Natural killer cell (primary cell): ENCODE measurements at regions not wholly inside any gene's neighbourhood (a gene's known extent, or its start where the extent isn't known, plus 50 kb on each side); places are given as distances from the start of the nearest gene placed in this dataset.

Experiments
- ATAC-seq, 3 donors: fragments of 150-1000 bp in 2 of 3; fragments of 200-7000 bp in 1 of 3; cut with Tn5 transposase; 1 replicate in 1 of 3; 2 replicates in 2 of 3; pipeline ENCODE4 v1.10.0; 2021; ENCODE audit warnings: mild to moderate bottlenecking in 2 of 3, moderate library complexity in 2 of 3
- DNase-seq, 2 donors: peaks; one replicate each; pipeline versions ENCODE4 v3.0.0 to v3.0.0-alpha.2; 2013 to 2021; ENCODE audit warnings: mixed read lengths in 1 of 2
- H3K27ac ChIP-seq: one replicate; pipeline ENCODE4 v1.5.1; 2013; ENCODE audit warnings: mild to moderate bottlenecking, low read length
- H3K27me3 ChIP-seq: one replicate; pipeline ENCODE4 v1.6.1; 2013; ENCODE audit warnings: low read length; ENCODE audit not compliant: control insufficient read depth, insufficient read depth
- H3K36me3 ChIP-seq: one replicate; pipeline ENCODE4 v1.6.1; 2013; ENCODE audit warnings: low read length; ENCODE audit not compliant: control insufficient read depth, insufficient read depth
- H3K4me1 ChIP-seq: one replicate; pipeline ENCODE4 v1.6.1; 2013; ENCODE audit warnings: low read length; ENCODE audit not compliant: control insufficient read depth, insufficient read depth
- H3K4me3 ChIP-seq: one replicate; pipeline ENCODE4 v1.5.1; 2013; ENCODE audit warnings: low read length
- H3K9me3 ChIP-seq: one replicate; pipeline ENCODE4 v1.6.1; 2013; ENCODE audit warnings: low read length; ENCODE audit not compliant: control insufficient read depth, insufficient read depth
- H3K27ac Mint-ChIP-seq, 2 donors: one replicate each; pipeline ENCODE4 v1.8.0; 2022; ENCODE audit warnings: mild to moderate bottlenecking in 2 of 2, mixed read lengths in 2 of 2, moderate library complexity in 1 of 2
- H3K27me3 Mint-ChIP-seq, 2 donors: one replicate each; pipeline ENCODE4 v1.8.0; 2022; ENCODE audit warnings: low read depth in 2 of 2, mixed read lengths in 2 of 2
- H3K36me3 Mint-ChIP-seq: one replicate; pipeline ENCODE4 v1.8.0; 2022; ENCODE audit warnings: mixed read lengths
- H3K4me1 Mint-ChIP-seq, 2 donors: one replicate each; pipeline ENCODE4 v1.8.0; 2022; ENCODE audit warnings: mixed read lengths in 2 of 2
- H3K4me3 Mint-ChIP-seq: one replicate; pipeline ENCODE4 v1.8.0; 2022; ENCODE audit warnings: mild to moderate bottlenecking, moderate library complexity, mixed read lengths
- H3K9me3 Mint-ChIP-seq, 2 donors: one replicate each; pipeline ENCODE4 v1.8.0; 2022; ENCODE audit warnings: mixed read lengths in 2 of 2
- CTCF ChIP-seq: fragments of 200-600 bp; IDR thresholded peaks from one replicate; pipeline ENCODE4 v1.8.0; 2022; ENCODE audit warnings: antibody characterized with exemption
- WGBS: methylation state at CpG from one replicate; pipeline ENCODE4 v1.1.7; 2013; ENCODE audit warnings: missing lambda C conversion rate; ENCODE audit not compliant: insufficient coverage; 5-methylcytosine and 5-hydroxymethylcytosine counted together
- intact Hi-C: fragments of 100-400 bp; cut with micrococcal nuclease; formaldehyde crosslinking; loops from one replicate; pipeline ENCODE4 v1.14.2; 2022

- Mint-ChIP-seq H3K9me3 (peaks cover 0 to 4% of the 10 kb centered on the region in 2 donors), H3K27ac (no peak overlapping the region), H3K4me1 (no peaks in the 10 kb centered on the region), H3K36me3 (no peaks in the 10 kb centered on the region), H3K27me3 (no peaks in the 10 kb centered on the region), H3K4me3 (no peak overlapping the region)
- Histone ChIP-seq H3K27ac (no peak overlapping the region), H3K36me3 (no peaks in the 10 kb centered on the region), H3K4me3 (no peak overlapping the region), H3K27me3 (no peaks in the 10 kb centered on the region), H3K9me3 (no peaks in the 10 kb centered on the region), H3K4me1 (no peaks in the 10 kb centered on the region)
- no peak for TF ChIP-seq CTCF
- 89% methylated on average over 6 of the region's 6 CpGs for WGBS
- intact Hi-C loops: no loop called here
- DNase-seq (no peak), ATAC-seq (no peak)
These were observed 382.0 kb upstream of the ADARB2 start for GRCh38 chr10:2119316-2119715.

GRCh38 chr10:2118201-2118600 lies 380.9 kb upstream of the ADARB2 start:
- H3K27me3 ChIP-seq: no peaks in the 10 kb centered on the region
- Mint-ChIP-seq H3K4me1 (no peaks in the 10 kb centered on the region), H3K27me3 (no peaks in the 10 kb centered on the region), H3K36me3 (no peaks in the 10 kb centered on the region), H3K4me3 (no peak overlapping the region), H3K9me3 (peaks cover 0 to 4% of the 10 kb centered on the region in 2 donors), H3K27ac (no peak overlapping the region)
- no peak for DNase-seq
- TF ChIP-seq CTCF: no peak
- ATAC-seq: no peak
- no peaks in the 10 kb centered on the region for H3K4me1 ChIP-seq
- H3K36me3 ChIP-seq: no peaks in the 10 kb centered on the region
- no peak overlapping the region for H3K27ac ChIP-seq
- 93% methylated on average over 3 of the region's 3 CpGs for WGBS
- H3K4me3 ChIP-seq: no peak overlapping the region
- intact Hi-C loops: no loop called here
- no peaks in the 10 kb centered on the region for H3K9me3 ChIP-seq

GRCh38 chr10:2117641-2118040 lies 380.3 kb upstream of the ADARB2 start:
- no peak for TF ChIP-seq CTCF
- H3K4me1 ChIP-seq: no peaks in the 10 kb centered on the region
- H3K27me3 Mint-ChIP-seq: no peaks in the 10 kb centered on the region
- 83% methylated on average over 1 of the region's 1 CpG for WGBS
- H3K36me3 Mint-ChIP-seq: no peaks in the 10 kb centered on the region
- H3K36me3 ChIP-seq: no peaks in the 10 kb centered on the region
- H3K9me3 Mint-ChIP-seq: peaks cover 0 to 4% of the 10 kb centered on the region in 2 donors
- no peak for DNase-seq
- H3K9me3 ChIP-seq: no peaks in the 10 kb centered on the region
- intact Hi-C loops: no loop called here
- H3K27me3 ChIP-seq: no peaks in the 10 kb centered on the region
- H3K4me1 Mint-ChIP-seq: no peaks in the 10 kb centered on the region
- ATAC-seq: no peak
- H3K27ac ChIP-seq: no peak overlapping the region
- no peak overlapping the region for H3K27ac Mint-ChIP-seq
- no peak overlapping the region for H3K4me3 ChIP-seq
- H3K4me3 Mint-ChIP-seq: no peak overlapping the region

- no peak for ATAC-seq
- Histone ChIP-seq H3K4me1 (no peaks in the 10 kb centered on the region), H3K27ac (no peak overlapping the region), H3K9me3 (no peaks in the 10 kb centered on the region), H3K27me3 (no peaks in the 10 kb centered on the region), H3K4me3 (no peak overlapping the region), H3K36me3 (no peaks in the 10 kb centered on the region)
- H3K4me1 Mint-ChIP-seq: no peaks in the 10 kb centered on the region
- H3K27me3 Mint-ChIP-seq: no peaks in the 10 kb centered on the region
- intact Hi-C loops: no loop called here
- H3K9me3 Mint-ChIP-seq: no peaks in the 10 kb centered on the region
- H3K27ac Mint-ChIP-seq: no peak overlapping the region
- TF ChIP-seq CTCF: no peak
- DNase-seq: no peak
- 88% methylated on average over 8 of the region's 8 CpGs for WGBS
- H3K36me3 Mint-ChIP-seq: no peaks in the 10 kb centered on the region
- H3K4me3 Mint-ChIP-seq: no peak overlapping the region
These were observed 374.6 kb upstream of the ADARB2 start for GRCh38 chr10:2111965-2112364.
